GM18508 (cell line): ENCODE measurements at regions not wholly inside any gene's neighbourhood (a gene's known extent, or its start where the extent isn't known, plus 50 kb on each side); places are given as distances from the start of the nearest gene placed in this dataset.

ENCODE experiments used
- ATAC-seq: cut with Tn5 transposase; IDR thresholded peaks from one replicate; pipeline ENCODE4 v1.9.1; 2021; ENCODE audit warnings: moderate number of reproducible peaks; ENCODE audit not compliant: insufficient read depth, unreplicated experiment

- no peak for ATAC-seq
Measured at GRCh38 chr22:48588151-48588877, 1239.4 kb downstream of the BRD1 start.

GRCh38 chr22:48587236-48587865 lies 1240.3 kb downstream of the BRD1 start:
- ATAC-seq = no peak

GRCh38 chr22:48586799-48587185 lies 1240.9 kb downstream of the BRD1 start:
- ATAC-seq = no peak

GRCh38 chr22:48585916-48586798 lies 1241.5 kb downstream of the BRD1 start:
- no peak for ATAC-seq

DNA sequence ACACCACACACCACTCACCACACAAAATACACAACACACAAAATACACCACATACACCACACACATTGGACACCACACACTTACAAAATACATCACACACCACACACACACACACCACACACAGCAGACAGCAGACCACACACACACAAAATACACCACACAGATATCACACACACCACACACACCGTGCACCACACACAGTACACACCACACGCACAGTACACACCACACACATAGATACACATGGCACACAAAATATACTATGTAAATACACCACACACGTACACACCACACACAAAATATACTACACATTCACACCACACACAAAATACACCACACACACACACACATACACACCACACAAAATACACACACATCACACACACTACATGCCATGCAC lies 1243.5 kb downstream of the BRD1 start:
- ATAC-seq = no peak

DNA sequence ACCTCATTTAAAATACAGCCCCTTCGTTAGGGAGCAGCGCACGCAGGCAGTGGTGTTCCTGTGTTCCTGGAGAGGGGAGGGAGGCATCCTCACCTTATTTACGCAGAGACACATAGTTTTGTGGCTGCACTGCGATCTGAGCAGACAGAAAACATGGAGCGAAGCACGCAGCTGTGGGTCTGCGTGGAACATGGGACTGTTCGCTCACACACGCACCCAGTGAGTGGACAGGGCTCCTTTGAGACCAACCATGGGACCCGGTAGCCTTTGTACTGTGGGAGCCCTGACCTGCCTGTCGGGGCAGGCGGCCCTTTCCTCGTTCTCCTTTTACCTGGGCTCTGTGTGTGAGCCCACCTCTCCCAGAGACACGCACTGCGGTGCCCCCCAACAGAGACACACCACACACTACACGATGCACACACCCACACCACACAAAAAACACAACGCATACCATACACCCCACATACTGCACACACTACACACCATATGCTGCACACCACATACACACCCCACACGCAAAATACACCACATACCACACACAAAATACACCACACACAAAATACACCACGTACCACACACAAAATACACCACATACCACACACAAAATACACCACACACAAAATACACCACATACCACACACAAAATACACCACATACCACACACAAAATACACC lies 1245.7 kb downstream of the BRD1 start:
- no peak for ATAC-seq

GRCh38 chr22:48581205-48581766 lies 1246.4 kb downstream of the BRD1 start:
- no peak for ATAC-seq

- no peak for ATAC-seq
Measured at GRCh38 chr22:48580481-48580970, 1247.1 kb downstream of the BRD1 start.

DNA sequence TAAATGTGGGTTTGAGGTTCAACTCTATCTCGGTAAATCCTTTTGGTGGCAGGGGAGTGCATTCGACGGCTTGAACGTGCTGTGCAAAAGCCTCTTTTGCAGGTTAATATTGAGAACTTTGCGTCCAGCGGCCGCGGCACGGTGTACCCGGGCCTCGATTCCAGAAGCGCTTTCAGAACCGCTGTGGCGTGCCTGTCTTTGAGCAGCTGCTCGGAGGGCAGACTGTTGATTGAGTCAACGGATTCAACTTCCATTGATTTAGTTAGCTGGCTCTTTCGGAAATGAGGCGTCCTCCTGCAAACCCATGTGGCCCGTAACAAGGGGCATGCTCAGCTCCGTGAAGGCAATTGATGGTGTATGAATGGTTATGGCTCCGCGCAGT lies 1247.8 kb downstream of the BRD1 start:
- no peak for ATAC-seq

DNA sequence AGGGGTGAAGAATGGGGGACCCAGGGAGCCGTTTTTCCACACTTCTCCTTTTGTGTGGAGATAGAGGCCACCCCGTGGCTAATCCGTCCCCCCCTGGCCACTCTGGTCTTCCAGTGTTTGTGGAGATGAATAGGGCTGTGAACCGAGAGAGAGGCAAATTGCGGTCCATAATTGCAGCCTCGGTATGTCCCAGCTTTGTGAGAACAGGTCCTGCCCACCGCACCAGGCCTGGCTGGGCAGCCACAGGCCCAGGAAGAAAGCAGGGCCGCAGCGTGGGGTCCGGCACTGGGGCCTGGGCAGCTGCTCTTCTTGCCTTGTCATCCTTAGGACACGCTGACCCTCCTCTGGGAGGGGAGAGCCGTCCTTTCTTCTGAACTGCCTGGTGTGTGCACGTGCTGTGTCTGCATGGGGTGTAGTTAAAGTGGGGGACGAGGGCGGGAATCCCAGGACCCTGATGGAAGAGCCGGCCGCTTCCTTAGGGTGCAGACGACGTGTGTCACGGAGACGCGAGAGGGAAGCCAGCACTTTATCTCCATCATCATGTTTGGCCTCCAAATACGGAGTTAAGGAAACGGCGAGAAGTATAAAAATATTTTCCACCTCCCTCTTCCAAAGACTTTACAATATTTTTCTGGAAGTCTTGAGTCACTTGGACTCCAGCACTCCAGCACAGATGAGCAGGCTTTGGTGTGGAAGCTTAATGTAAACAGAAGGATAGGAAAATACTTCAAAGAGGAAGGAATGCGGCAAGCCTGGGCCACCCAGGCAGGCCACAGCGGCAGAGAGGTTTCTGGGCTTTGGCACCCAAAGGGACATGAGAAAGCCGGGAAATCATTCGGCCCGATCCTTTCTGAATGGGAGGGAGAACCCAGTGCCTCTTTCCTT lies 1248.4 kb downstream of the BRD1 start:
- ATAC-seq = no peak

- no peak for ATAC-seq
Measured at GRCh38 chr22:48578138-48579042, 1249.3 kb downstream of the BRD1 start.

GRCh38 chr22:48577691-48578090 lies 1250.0 kb downstream of the BRD1 start:
- no peak for ATAC-seq

DNA sequence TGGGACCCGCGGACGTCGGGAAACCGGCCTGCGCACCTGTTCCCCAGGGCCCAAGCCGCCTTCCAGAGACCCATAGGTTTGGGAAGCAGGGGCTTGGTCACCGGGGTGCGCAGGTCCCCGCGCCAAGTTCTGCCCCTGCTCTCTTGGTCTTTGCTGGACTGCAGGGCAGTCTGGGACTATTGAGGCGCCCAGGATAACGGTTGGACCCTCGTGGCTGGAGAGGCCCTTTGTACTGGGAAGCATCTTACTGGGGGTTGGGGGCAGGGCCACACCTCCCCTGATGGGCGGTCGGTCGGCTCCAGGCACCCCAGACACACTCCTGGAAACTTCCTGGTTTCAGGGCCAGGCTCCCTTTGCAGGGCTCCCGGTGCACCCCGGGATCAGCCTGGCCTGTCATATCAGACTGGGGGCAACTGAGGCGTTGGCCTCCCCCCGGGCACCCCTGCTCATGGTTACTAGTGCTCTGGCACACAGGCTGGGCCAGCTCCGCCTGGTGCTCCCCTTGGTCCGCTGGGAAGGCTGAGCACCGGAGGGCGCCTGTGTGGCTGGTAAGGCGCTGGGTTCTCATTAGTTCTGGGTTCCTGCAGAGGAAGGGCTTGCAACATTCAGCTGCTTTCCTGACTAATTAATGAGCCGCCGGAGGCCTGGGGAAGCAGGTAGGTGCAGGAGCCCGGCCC lies 1250.5 kb downstream of the BRD1 start:
- no peak for ATAC-seq

DNA sequence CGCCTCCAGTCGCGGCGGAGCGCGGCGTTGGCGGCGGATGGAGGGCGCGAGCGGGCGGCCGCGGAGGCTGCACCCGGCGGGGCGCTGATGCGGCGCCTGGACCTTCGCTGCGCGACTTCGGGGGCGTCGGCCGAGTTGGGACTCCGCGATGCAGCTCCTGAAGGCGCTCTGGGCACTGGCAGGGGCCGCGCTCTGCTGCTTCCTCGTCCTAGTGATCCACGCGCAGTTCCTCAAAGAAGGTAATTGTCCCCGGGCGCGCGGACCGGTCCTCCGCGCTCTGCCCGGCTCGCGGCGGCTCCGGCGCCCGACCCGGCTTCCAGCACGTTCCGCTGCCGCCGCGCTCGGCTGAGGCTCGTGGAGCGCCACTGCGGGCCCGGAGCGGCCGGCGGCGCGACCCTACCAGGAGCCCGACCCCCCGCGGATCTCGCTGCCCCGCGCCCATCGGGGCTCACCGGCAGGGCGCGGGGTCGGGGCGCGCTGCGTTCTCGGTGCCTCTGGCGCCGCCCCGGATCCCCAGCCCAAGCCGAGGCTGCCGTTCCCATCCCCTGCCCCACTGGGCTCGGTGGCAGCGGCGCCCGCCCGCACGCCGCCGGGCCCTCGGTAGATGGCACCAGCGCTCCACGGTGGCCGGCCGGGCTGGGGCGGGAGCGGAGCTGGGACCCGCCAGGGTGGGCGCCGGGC lies 1251.2 kb downstream of the BRD1 start:
- no peak for ATAC-seq

- ATAC-seq = no peak
Measured at GRCh38 chr22:48575618-48576332, 1251.9 kb downstream of the BRD1 start.

DNA sequence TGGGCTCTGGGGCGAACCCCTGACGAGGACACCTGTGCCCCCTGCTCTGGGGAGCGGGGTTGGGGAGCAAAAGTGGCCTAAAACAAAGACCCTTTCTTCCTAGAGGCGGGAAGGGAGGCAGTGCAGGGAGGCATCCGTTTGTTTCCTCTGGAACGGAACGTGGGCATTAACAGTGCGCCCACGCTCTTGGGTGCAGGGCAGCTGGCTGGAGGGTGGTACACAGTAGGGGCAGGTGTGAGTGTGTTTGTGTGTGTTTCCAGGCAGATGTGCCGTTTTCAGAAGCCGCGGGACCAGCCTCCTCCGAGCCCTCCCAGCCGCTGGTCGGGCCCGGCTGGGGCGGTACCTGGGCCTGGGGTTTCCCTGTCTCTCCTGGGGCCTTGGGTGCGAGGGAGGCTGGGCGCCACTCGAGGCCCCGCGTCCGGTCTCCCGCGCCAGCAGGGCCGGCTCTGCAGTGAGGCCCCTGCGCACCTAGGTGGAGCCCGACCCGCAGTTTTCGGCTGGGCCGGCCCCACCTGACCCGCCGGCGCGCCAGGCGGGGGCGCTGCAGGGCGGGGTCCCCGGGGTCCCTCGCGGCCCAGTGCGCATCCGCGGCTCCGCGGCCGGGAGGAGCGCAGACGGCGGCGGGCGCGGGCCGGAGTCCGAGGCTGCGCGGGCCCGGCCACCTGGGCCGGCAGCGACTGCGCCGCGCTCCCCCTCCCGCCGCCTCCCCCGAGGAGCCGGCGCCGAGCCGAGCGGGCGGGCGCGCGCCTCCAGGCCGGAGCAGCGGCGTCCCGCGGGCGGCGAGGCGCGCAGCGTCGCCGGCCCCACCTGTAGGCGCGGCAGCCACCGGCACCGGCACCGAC lies 1252.7 kb downstream of the BRD1 start:
- ATAC-seq = no peak
